ENCODE measurements at regions not wholly inside any gene's neighbourhood (a gene's known extent, or its start where the extent isn't known, plus 50 kb on each side); places are given as distances from the start of the nearest gene placed in this dataset.

GRCh38 chr7:41247143-41247865 lies 455.6 kb downstream of the INHBA start:
- H3K27ac ChIP-seq (ENCODE audit: low read depth, low read length) = no peak overlapping the region
- H3K9me3 ChIP-seq (ENCODE audit: control insufficient read depth, insufficient read depth, low read length) = no peaks in the 10 kb centered on the region
- no CpG with 5 or more reads among the region's 5 CpGs for WGBS (ENCODE audit: insufficient coverage)
- no peak overlapping the region for H3K4me3 ChIP-seq (ENCODE audit: low read depth, low read length)
- H3K4me1 ChIP-seq (ENCODE audit: control insufficient read depth, insufficient read depth, low read length) = no peaks in the 10 kb centered on the region
- peak in 2 of 6 donors; percentile 1 to 3 for DNase-seq (ENCODE audit: low read depth in 4 of 6, low spot score in 6 of 6)
- no peaks in the 10 kb centered on the region for H3K36me3 ChIP-seq (ENCODE audit: control insufficient read depth, insufficient read depth, low read length)
- H3K27me3 ChIP-seq (ENCODE audit: control insufficient read depth, insufficient read depth, low read length) = no peaks in the 10 kb centered on the region

- WGBS (ENCODE audit: insufficient coverage) = no CpG with 5 or more reads among the region's 1 CpG
- no peaks in the 10 kb centered on the region for H3K27me3 ChIP-seq (ENCODE audit: control insufficient read depth, insufficient read depth, low read length)
- no peaks in the 10 kb centered on the region for H3K36me3 ChIP-seq (ENCODE audit: control insufficient read depth, insufficient read depth, low read length)
- no peak overlapping the region for H3K27ac ChIP-seq (ENCODE audit: low read depth, low read length)
- no peaks in the 10 kb centered on the region for H3K9me3 ChIP-seq (ENCODE audit: control insufficient read depth, insufficient read depth, low read length)
- DNase-seq (ENCODE audit: low read depth in 4 of 6, low spot score in 6 of 6) = no peak
- no peak overlapping the region for H3K4me3 ChIP-seq (ENCODE audit: low read depth, low read length)
- no peaks in the 10 kb centered on the region for H3K4me1 ChIP-seq (ENCODE audit: control insufficient read depth, insufficient read depth, low read length)
Measured at GRCh38 chr7:41245916-41246315, 457.0 kb downstream of the INHBA start.

DNA sequence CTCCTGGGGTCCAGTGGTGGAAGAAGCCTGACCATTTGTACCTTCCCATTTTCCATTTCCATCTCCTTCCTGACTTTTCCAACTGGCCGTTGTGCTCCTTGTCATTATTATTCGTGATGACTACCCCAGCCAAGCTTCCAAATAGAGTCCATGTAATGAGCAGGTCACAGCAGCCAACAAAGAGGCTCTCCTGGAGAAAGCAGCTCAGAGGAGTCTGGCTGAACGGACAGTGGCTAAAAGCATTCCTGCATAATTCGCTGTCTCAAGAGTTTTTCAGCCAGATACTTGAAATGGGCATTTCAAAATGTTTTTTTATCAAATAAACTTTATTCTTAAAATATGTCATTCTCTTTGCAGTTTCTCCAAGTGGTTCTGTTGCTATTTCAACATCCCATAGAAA lies 458.6 kb downstream of the INHBA start:
- no peaks in the 10 kb centered on the region for H3K4me1 ChIP-seq (ENCODE audit: control insufficient read depth, insufficient read depth, low read length)
- no peaks in the 10 kb centered on the region for H3K9me3 ChIP-seq (ENCODE audit: control insufficient read depth, insufficient read depth, low read length)
- H3K36me3 ChIP-seq (ENCODE audit: control insufficient read depth, insufficient read depth, low read length) = no peaks in the 10 kb centered on the region
- H3K27me3 ChIP-seq (ENCODE audit: control insufficient read depth, insufficient read depth, low read length) = no peaks in the 10 kb centered on the region
- H3K4me3 ChIP-seq (ENCODE audit: low read depth, low read length) = no peak overlapping the region
- DNase-seq (ENCODE audit: low read depth in 4 of 6, low spot score in 6 of 6) = no peak
- no peak overlapping the region for H3K27ac ChIP-seq (ENCODE audit: low read depth, low read length)
- WGBS (ENCODE audit: insufficient coverage) = 60% methylated on average over 1 of the region's 4 CpGs

DNA sequence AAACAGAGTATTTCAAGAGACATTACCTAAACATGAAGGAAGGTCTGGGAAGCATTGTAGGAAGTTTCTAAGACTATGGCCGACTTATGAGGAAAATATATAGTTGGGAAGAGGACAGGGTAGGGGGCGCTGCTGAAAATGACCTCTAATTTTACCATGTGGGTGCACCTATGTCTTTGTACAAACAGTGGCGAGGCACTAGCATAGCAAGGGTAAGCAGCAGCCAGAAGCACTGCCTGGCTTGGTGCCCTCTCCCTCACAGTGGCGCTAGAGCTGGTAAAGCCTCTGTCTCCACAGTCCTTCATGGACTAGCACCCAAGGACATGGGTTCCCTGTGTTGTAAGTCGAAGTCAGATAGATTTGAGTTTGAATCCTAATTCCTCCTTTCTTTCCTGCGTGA lies 461.2 kb downstream of the INHBA start:
- 89% methylated on average over 4 of the region's 6 CpGs for whole genome bisulfite sequencing (ENCODE audit: insufficient coverage)
- no peaks in the 10 kb centered on the region for H3K9me3 ChIP-seq (ENCODE audit: control insufficient read depth, insufficient read depth, low read length)

GRCh38 chr7:41239596-41239995 lies 463.3 kb downstream of the INHBA start:
- Histone ChIP-seq H3K27me3 (ENCODE audit: control insufficient read depth, insufficient read depth, low read length) (no peaks in the 10 kb centered on the region), H3K27ac (ENCODE audit: low read depth, low read length) (no peak overlapping the region), H3K4me3 (ENCODE audit: low read depth, low read length) (no peak overlapping the region), H3K9me3 (ENCODE audit: control insufficient read depth, insufficient read depth, low read length) (no peaks in the 10 kb centered on the region), H3K36me3 (ENCODE audit: control insufficient read depth, insufficient read depth, low read length) (no peaks in the 10 kb centered on the region), H3K4me1 (ENCODE audit: control insufficient read depth, insufficient read depth, low read length) (no peaks in the 10 kb centered on the region)
- DNase-seq (ENCODE audit: low read depth in 4 of 6, low spot score in 6 of 6) = no peak
- 80% methylated on average over 1 of the region's 1 CpG for WGBS (ENCODE audit: insufficient coverage)

More for the DNA sequence above, 461.2 kb downstream of the INHBA start:
- H3K4me3 ChIP-seq (ENCODE audit: low read depth, low read length) = no peak overlapping the region
- H3K27me3 ChIP-seq (ENCODE audit: control insufficient read depth, insufficient read depth, low read length) = no peaks in the 10 kb centered on the region
- H3K27ac ChIP-seq (ENCODE audit: low read depth, low read length) = no peak overlapping the region
- no peak for DNase-seq (ENCODE audit: low read depth in 4 of 6, low spot score in 6 of 6)
- no peaks in the 10 kb centered on the region for H3K36me3 ChIP-seq (ENCODE audit: control insufficient read depth, insufficient read depth, low read length)
- no peaks in the 10 kb centered on the region for H3K4me1 ChIP-seq (ENCODE audit: control insufficient read depth, insufficient read depth, low read length)

GRCh38 chr7:41238851-41239331 lies 464.0 kb downstream of the INHBA start:
- H3K27ac ChIP-seq (ENCODE audit: low read depth, low read length) = no peak overlapping the region
- no peaks in the 10 kb centered on the region for H3K27me3 ChIP-seq (ENCODE audit: control insufficient read depth, insufficient read depth, low read length)
- no peaks in the 10 kb centered on the region for H3K4me1 ChIP-seq (ENCODE audit: control insufficient read depth, insufficient read depth, low read length)
- no peak overlapping the region for H3K4me3 ChIP-seq (ENCODE audit: low read depth, low read length)
- H3K9me3 ChIP-seq (ENCODE audit: control insufficient read depth, insufficient read depth, low read length) = no peaks in the 10 kb centered on the region
- no CpG with 5 or more reads among the region's 1 CpG for WGBS (ENCODE audit: insufficient coverage)
- DNase-seq (ENCODE audit: low read depth in 4 of 6, low spot score in 6 of 6) = no peak
- no peaks in the 10 kb centered on the region for H3K36me3 ChIP-seq (ENCODE audit: control insufficient read depth, insufficient read depth, low read length)

GRCh38 chr7:41237956-41238355 lies 464.9 kb downstream of the INHBA start:
- H3K9me3 ChIP-seq (ENCODE audit: control insufficient read depth, insufficient read depth, low read length) = no peaks in the 10 kb centered on the region
- no peaks in the 10 kb centered on the region for H3K4me1 ChIP-seq (ENCODE audit: control insufficient read depth, insufficient read depth, low read length)
- no peaks in the 10 kb centered on the region for H3K36me3 ChIP-seq (ENCODE audit: control insufficient read depth, insufficient read depth, low read length)
- H3K27ac ChIP-seq (ENCODE audit: low read depth, low read length) = no peak overlapping the region
- no peaks in the 10 kb centered on the region for H3K27me3 ChIP-seq (ENCODE audit: control insufficient read depth, insufficient read depth, low read length)
- no peak overlapping the region for H3K4me3 ChIP-seq (ENCODE audit: low read depth, low read length)
- 100% methylated on average over 1 of the region's 4 CpGs for WGBS (ENCODE audit: insufficient coverage)
- no peak for DNase-seq (ENCODE audit: low read depth in 4 of 6, low spot score in 6 of 6)

GRCh38 chr7:41232086-41232485 lies 470.8 kb downstream of the INHBA start:
- H3K4me1 ChIP-seq (ENCODE audit: control insufficient read depth, insufficient read depth, low read length) = no peaks in the 10 kb centered on the region
- no peaks in the 10 kb centered on the region for H3K36me3 ChIP-seq (ENCODE audit: control insufficient read depth, insufficient read depth, low read length)
- no peak overlapping the region for H3K27ac ChIP-seq (ENCODE audit: low read depth, low read length)
- no peaks in the 10 kb centered on the region for H3K27me3 ChIP-seq (ENCODE audit: control insufficient read depth, insufficient read depth, low read length)
- no peak for DNase-seq (ENCODE audit: low read depth in 4 of 6, low spot score in 6 of 6)
- no peak overlapping the region for H3K4me3 ChIP-seq (ENCODE audit: low read depth, low read length)
- no peaks in the 10 kb centered on the region for H3K9me3 ChIP-seq (ENCODE audit: control insufficient read depth, insufficient read depth, low read length)
- WGBS (ENCODE audit: insufficient coverage) = 91% methylated on average over 2 of the region's 2 CpGs

DNA sequence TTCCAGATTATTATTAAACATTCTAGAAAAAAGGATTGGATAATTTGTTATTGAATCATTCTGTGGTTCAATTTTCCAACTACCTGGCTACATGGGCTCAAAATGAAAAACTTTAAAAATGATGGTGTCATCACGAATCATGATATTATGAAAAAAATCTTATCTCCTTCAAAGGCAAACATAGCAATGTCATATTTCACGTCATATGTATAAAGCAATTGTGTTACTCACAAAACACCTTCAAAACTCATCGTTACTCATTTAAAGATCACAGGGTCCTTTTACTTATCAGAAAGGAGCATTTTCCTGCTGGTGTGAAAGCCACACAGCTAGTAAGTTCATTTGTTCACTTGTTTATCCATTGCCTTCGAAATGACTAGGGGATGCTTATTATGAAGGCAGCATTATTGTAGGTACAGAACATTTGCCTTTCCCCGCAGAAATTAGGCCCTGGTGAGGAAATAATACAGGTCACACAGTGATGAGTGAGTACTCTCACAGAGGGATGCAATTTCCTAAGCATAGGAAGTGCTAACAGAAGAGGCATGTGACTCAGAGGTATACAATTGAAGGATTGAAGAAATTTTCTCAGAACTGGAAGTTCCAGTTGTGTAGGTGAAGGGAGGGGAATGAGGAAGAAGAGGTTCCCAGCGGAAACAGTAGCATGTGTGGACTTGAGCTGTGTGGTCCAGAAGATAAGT lies 478.7 kb downstream of the INHBA start:
- Histone ChIP-seq H3K4me3 (ENCODE audit: low read depth, low read length) (no peak overlapping the region), H3K27ac (ENCODE audit: low read depth, low read length) (no peak overlapping the region), H3K4me1 (ENCODE audit: control insufficient read depth, insufficient read depth, low read length) (no peaks in the 10 kb centered on the region), H3K9me3 (ENCODE audit: control insufficient read depth, insufficient read depth, low read length) (no peaks in the 10 kb centered on the region), H3K36me3 (ENCODE audit: control insufficient read depth, insufficient read depth, low read length) (no peaks in the 10 kb centered on the region), H3K27me3 (ENCODE audit: control insufficient read depth, insufficient read depth, low read length) (no peaks in the 10 kb centered on the region)
- DNase-seq (ENCODE audit: low read depth in 4 of 6, low spot score in 6 of 6) = no peak
- 85% methylated on average over 3 of the region's 6 CpGs for WGBS (ENCODE audit: insufficient coverage)

- whole genome bisulfite sequencing (ENCODE audit: insufficient coverage) = 100% methylated on average over 2 of the region's 3 CpGs
Measured at GRCh38 chr7:41222746-41223145, 480.1 kb downstream of the INHBA start.

More at GRCh38 chr7:41222746-41223145, 480.1 kb downstream of the INHBA start:
- H3K9me3 ChIP-seq (ENCODE audit: control insufficient read depth, insufficient read depth, low read length) = no peaks in the 10 kb centered on the region
- H3K4me3 ChIP-seq (ENCODE audit: low read depth, low read length) = no peak overlapping the region
- no peaks in the 10 kb centered on the region for H3K4me1 ChIP-seq (ENCODE audit: control insufficient read depth, insufficient read depth, low read length)
- no peaks in the 10 kb centered on the region for H3K27me3 ChIP-seq (ENCODE audit: control insufficient read depth, insufficient read depth, low read length)
- DNase-seq (ENCODE audit: low read depth in 4 of 6, low spot score in 6 of 6) = no peak
- H3K27ac ChIP-seq (ENCODE audit: low read depth, low read length) = no peak overlapping the region
- no peaks in the 10 kb centered on the region for H3K36me3 ChIP-seq (ENCODE audit: control insufficient read depth, insufficient read depth, low read length)
